Adipocyte (in vitro differentiated cells): ENCODE measurements at regions not wholly inside any gene's neighbourhood (a gene's known extent, or its start where the extent isn't known, plus 50 kb on each side); places are given as distances from the start of the nearest gene placed in this dataset.
"Not testable (repeated sequence)": the region's sequence is repeated elsewhere in the genome, so short reads cannot be mapped to it uniquely, and the experiment has no call there.

Experiments used
- DNase-seq: peaks from one replicate; pipeline ENCODE4 v3.0.0-alpha.2; 2015; ENCODE audit warnings: low read depth
- H3K27me3 ChIP-seq: replicated peaks from 2 replicates; pipeline ENCODE4 v1.7.0; 2013; ENCODE audit warnings: mild to moderate bottlenecking, low read length, moderate library complexity; ENCODE audit not compliant: control insufficient read depth, insufficient read depth
- H3K36me3 ChIP-seq: 2 replicates; pipeline ENCODE4 v1.7.0; 2013; ENCODE audit warnings: low read length, mild to moderate bottlenecking, moderate library complexity; ENCODE audit not compliant: control insufficient read depth, insufficient read depth, severe bottlenecking
- H3K4me1 ChIP-seq: 2 replicates; pipeline ENCODE4 v1.7.0; 2013; ENCODE audit warnings: mild to moderate bottlenecking, low read length, moderate library complexity; ENCODE audit not compliant: control insufficient read depth, insufficient read depth
- H3K4me3 ChIP-seq: 2 replicates; pipeline ENCODE4 v1.7.0; 2013; ENCODE audit warnings: mild to moderate bottlenecking, low read length, moderate library complexity
- H3K9ac ChIP-seq: 2 replicates; pipeline ENCODE4 v1.7.0; 2013; ENCODE audit warnings: mild to moderate bottlenecking, low read length, moderate library complexity
- H3K9me3 ChIP-seq: 2 replicates; pipeline ENCODE4 v1.7.0; 2013; ENCODE audit warnings: mild to moderate bottlenecking, low read length, moderate library complexity; ENCODE audit not compliant: control insufficient read depth

GRCh38 chrX:52261125-52261462, 76.4 kb downstream of the MAGED4 start:
- Histone ChIP-seq H3K4me3 (peak overlapping the region; percentile 92), H3K36me3 (no peaks in the 10 kb centered on the region), H3K27me3 (peaks cover 46% of the 10 kb centered on the region), H3K9me3 (no peaks in the 10 kb centered on the region), H3K9ac (no peak overlapping the region), H3K4me1 (peaks cover 8% of the 10 kb centered on the region)
- DNase-seq = no peak

DNA sequence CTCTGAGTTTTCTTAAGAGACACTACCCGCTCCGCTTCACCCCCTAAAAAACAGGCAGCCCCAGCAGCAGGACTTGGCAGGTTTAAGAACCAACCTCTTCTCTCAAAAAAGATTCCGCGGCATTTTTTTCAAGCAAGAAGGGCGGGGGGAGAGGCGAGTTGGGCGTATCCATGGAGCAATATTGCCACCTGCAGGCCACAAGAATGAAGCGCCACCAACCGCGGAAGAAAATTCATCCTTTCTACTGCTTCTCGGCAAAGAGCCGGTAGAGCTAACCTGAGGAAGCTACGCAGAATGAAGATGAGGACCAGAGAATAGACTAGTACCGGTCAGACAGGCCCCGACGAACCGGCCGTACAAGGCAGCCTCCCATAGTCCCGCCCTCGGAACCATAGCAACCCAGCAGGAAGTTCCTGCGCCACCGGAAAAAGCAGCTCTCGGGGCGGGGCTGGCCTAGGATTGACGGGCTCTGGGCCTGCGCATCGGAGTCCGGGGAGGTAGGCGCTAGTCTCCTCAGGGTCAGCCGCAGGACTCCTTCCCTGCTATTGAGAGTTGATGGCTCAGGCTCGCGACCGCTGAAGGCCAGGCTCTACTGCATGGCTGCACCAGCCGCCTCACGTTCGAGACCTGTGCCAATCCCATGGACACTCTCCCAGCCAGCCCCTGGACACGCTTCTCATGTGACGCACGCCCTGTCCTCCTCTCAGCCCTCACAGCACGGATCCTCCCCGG, 76.9 kb downstream of the MAGED4 start:
- H3K36me3 ChIP-seq = no peaks in the 10 kb centered on the region
- H3K27me3 ChIP-seq = peaks cover 47% of the 10 kb centered on the region
- peak overlapping the region; percentile 92 for H3K4me3 ChIP-seq
- peak overlapping the region; percentile 89 for H3K9ac ChIP-seq
- H3K9me3 ChIP-seq = no peaks in the 10 kb centered on the region
- DNase-seq = peak; percentile 94
- peaks cover 8% of the 10 kb centered on the region for H3K4me1 ChIP-seq

DNA sequence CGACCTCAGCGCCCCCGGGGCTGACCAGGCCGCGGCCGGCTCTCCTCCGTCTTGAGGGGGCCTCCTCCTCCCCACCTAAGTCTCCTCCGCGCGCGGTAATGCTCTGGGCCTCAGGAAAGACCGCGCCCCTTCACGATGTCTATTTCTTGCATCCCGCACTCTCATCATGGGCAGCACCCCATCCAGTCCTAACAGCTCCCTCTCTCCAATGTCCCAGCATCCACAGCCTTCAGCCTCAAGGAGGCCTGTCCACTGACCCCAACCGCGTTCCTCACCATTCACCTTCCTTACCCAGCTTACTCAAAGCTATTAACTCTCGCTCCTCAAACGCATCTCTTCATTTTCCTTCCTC, 77.5 kb downstream of the MAGED4 start:
- no peaks in the 10 kb centered on the region for H3K36me3 ChIP-seq
- H3K4me3 ChIP-seq = peak overlapping the region; percentile 92
- peaks cover 41% of the 10 kb centered on the region for H3K27me3 ChIP-seq
- no peaks in the 10 kb centered on the region for H3K9me3 ChIP-seq
- H3K4me1 ChIP-seq = peaks cover 8% of the 10 kb centered on the region
- peak overlapping the region; percentile 89 for H3K9ac ChIP-seq
- no peak for DNase-seq

GRCh38 chrX:52263417-52263816, 78.7 kb downstream of the MAGED4 start:
- Histone ChIP-seq H3K4me1 (peaks cover 8% of the 10 kb centered on the region), H3K9ac (no peak overlapping the region), H3K9me3 (no peaks in the 10 kb centered on the region), H3K36me3 (no peaks in the 10 kb centered on the region), H3K27me3 (peaks cover 30% of the 10 kb centered on the region), H3K4me3 (no peak overlapping the region)
- no peak for DNase-seq

GRCh38 chrX:52265713-52266112, 81.0 kb downstream of the MAGED4 start:
- H3K4me3 ChIP-seq = no peak overlapping the region
- no peaks in the 10 kb centered on the region for H3K9me3 ChIP-seq
- H3K9ac ChIP-seq = no peak overlapping the region
- peaks cover 8% of the 10 kb centered on the region for H3K4me1 ChIP-seq
- H3K27me3 ChIP-seq = peaks cover 29% of the 10 kb centered on the region
- DNase-seq = no peak
- no peaks in the 10 kb centered on the region for H3K36me3 ChIP-seq

- H3K36me3 ChIP-seq, H3K9ac ChIP-seq, H3K9me3 ChIP-seq, H3K4me1 ChIP-seq, DNase-seq, H3K4me3 ChIP-seq: not testable (repeated sequence)
- peaks cover 44% of the 10 kb centered on the region for H3K27me3 ChIP-seq
Observed at GRCh38 chrX:52268502-52268901, 83.8 kb downstream of the MAGED4 start.

GRCh38 chrX:52270453-52271116, 85.9 kb downstream of the MAGED4 start:
- Histone ChIP-seq H3K27me3 (peaks cover 54% of the 10 kb centered on the region), H3K9me3 (no peaks in the 10 kb centered on the region), H3K4me3 (no peak overlapping the region), H3K4me1 (no peaks in the 10 kb centered on the region), H3K9ac (no peak overlapping the region), H3K36me3 (no peaks in the 10 kb centered on the region)
- DNase-seq = no peak

DNA sequence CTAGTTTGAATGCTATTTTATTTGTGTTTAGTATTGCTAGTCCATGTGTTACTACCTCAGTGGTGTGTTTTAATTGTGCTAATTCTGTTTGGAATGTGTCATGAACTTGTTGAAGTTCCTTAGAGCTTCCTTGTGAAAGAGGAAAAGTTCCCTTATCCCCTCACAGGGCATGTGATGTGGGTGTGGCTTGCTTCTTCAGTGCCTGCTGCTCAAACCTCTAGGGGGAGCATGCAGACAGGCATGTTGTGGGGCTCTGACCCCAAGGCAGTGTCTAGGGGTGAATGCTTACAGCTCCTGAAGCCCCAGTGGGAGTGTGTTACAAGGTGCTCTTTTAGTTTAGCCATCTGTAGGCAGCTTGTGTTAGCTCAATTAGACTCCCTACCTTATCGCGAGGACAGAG, 86.5 kb downstream of the MAGED4 start:
- H3K4me1 ChIP-seq = no peaks in the 10 kb centered on the region
- H3K9me3 ChIP-seq = no peaks in the 10 kb centered on the region
- no peak for DNase-seq
- peaks cover 51% of the 10 kb centered on the region for H3K27me3 ChIP-seq
- H3K36me3 ChIP-seq = no peaks in the 10 kb centered on the region
- H3K4me3 ChIP-seq = no peak overlapping the region
- H3K9ac ChIP-seq = no peak overlapping the region

- H3K36me3 ChIP-seq = no peaks in the 10 kb centered on the region
- DNase-seq = no peak
- H3K4me3 ChIP-seq = no peak overlapping the region
- peaks cover 22% of the 10 kb centered on the region for H3K9me3 ChIP-seq
- H3K9ac ChIP-seq = no peak overlapping the region
- H3K27me3 ChIP-seq = peaks cover 56% of the 10 kb centered on the region
- H3K4me1 ChIP-seq = no peaks in the 10 kb centered on the region
Observed at GRCh38 chrX:52277666-52278065, 91.2 kb upstream of the XAGE2 start.

GRCh38 chrX:52280812-52281211, 88.0 kb upstream of the XAGE2 start:
- no peak overlapping the region for H3K4me3 ChIP-seq
- H3K27me3 ChIP-seq = peaks cover 50% of the 10 kb centered on the region
- no peak overlapping the region for H3K9ac ChIP-seq
- DNase-seq = no peak
- H3K4me1 ChIP-seq = no peaks in the 10 kb centered on the region
- H3K36me3 ChIP-seq = no peaks in the 10 kb centered on the region
- H3K9me3 ChIP-seq = peaks cover 22% of the 10 kb centered on the region

DNA sequence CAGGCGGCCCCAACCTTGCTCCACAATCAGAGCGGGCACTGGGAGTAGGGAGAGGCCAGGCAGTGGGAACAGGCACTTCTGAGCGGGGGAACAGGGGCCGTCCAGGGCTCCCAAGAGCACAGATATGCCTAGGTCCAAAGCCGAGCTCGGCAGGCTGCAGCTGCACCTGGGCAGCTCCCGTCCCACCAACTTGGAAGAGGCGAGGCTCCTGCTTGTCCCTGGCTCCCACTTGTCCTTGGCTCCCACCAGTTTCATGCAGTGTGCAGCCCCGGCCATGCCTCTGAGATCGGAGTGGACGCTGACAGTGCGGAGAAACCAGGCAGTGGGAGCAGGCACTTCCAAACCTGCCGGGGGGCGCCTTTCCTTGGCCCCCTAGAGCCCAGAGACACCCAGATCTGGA, 84.0 kb upstream of the XAGE2 start:
- Histone ChIP-seq H3K27me3 (peaks cover 37% of the 10 kb centered on the region), H3K9ac (no peak overlapping the region), H3K36me3 (no peaks in the 10 kb centered on the region), H3K9me3 (peaks cover 36% of the 10 kb centered on the region), H3K4me3 (no peak overlapping the region), H3K4me1 (no peaks in the 10 kb centered on the region)
- DNase-seq = no peak

DNA sequence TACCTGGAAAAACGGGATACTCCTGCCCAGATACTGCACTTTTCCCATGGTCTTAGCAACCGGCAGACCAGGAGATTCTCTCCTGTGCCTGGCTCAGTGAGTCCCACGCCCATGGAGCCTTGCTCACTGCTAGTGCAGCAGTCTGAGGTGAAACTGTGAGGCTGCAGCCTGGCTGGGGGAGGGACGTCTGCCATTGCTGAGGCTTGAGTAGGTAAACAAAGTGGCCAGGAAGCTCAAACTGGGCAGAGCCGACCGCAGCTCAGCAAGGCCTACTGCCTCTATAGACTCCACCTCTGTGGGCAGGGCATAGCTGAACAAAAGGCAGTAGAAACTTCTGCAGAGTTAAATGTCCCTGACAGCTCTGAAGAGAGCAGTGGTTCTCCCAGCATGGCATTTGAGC, 69.9 kb upstream of the XAGE2 start:
- not testable (repeated sequence) for H3K4me3 ChIP-seq, H3K9ac ChIP-seq, DNase-seq, H3K4me1 ChIP-seq, H3K9me3 ChIP-seq, H3K36me3 ChIP-seq
- peaks cover 13% of the 10 kb centered on the region for H3K27me3 ChIP-seq
